IMR-90 (cell line): ENCODE measurements at regions not wholly inside any gene's neighbourhood (a gene's known extent, or its start where the extent isn't known, plus 50 kb on each side); places are given as distances from the start of the nearest gene placed in this dataset.

Experiments
- ATAC-seq: fragments of 200-7000 bp; cut with Tn5 transposase; 2 replicates; pipeline ENCODE4 v1.9.1; 2020; ENCODE audit warnings: low read depth, mild to moderate bottlenecking, moderate library complexity
- BruUV-seq: library from RNA; stranded (reverse); fragments of 400-500 nt; replicated peaks from 2 replicates; lab custom pipeline; 2021; lab: Mats Ljungman, UMichigan
- CTCF ChIA-PET: fragments of 300-600 bp; formaldehyde crosslinking; extraction: SDS; loops from one replicate; lab custom pipeline; 2021; ENCODE audit warnings: antibody characterized with exemption; lab: Yijun Ruan, JAX
- POLR2A ChIA-PET: fragments of 300-600 bp; sonication (Branson Sonifier 250); formaldehyde crosslinking; loops from one replicate; lab custom pipeline; 2022; ENCODE audit warnings: antibody characterized with exemption; ENCODE audit not compliant: unreplicated experiment; lab: Charles Lee
- DNase-seq: peaks from one replicate; pipeline ENCODE4 v3.0.0; 2013
- H2AFZ ChIP-seq: replicated peaks from 2 replicates; pipeline ENCODE3; 2013; ENCODE audit warnings: low read length, mild to moderate bottlenecking; ENCODE audit not compliant: poor library complexity
- H2AK5ac ChIP-seq: 2 replicates; pipeline ENCODE4 v1.6.1; 2013; ENCODE audit warnings: low read depth, low read length, inconsistent platforms
- H2AK9ac ChIP-seq: replicated peaks from 2 replicates; pipeline ENCODE3; 2013; ENCODE audit warnings: mild to moderate bottlenecking, low read depth, low read length, moderate library complexity; ENCODE audit not compliant: poor library complexity
- H2BK120ac ChIP-seq: 2 replicates; pipeline ENCODE4 v1.6.1; 2013; ENCODE audit warnings: low read depth, low read length, inconsistent platforms
- H2BK15ac ChIP-seq: 3 replicates; pipeline ENCODE4 v1.6.1; 2013; ENCODE audit warnings: low read depth, low read length, inconsistent platforms
- H2BK20ac ChIP-seq: 2 replicates; pipeline ENCODE4 v1.6.1; 2013; ENCODE audit warnings: low read depth, mild to moderate bottlenecking, inconsistent platforms, low read length, moderate library complexity
- H2BK5ac ChIP-seq: 2 replicates; pipeline ENCODE4 v1.6.1; 2013; ENCODE audit warnings: mild to moderate bottlenecking, low read depth, low read length, inconsistent platforms; ENCODE audit not compliant: poor library complexity, severe bottlenecking
- H3K14ac ChIP-seq: replicated peaks from 2 replicates; pipeline ENCODE4 v1.6.1; 2013; ENCODE audit warnings: low read depth, low read length, inconsistent platforms
- H3K18ac ChIP-seq: 2 replicates; pipeline ENCODE4 v1.6.1; 2013; ENCODE audit warnings: low read depth, low read length, control low read depth
- H3K23ac ChIP-seq: 2 replicates; pipeline ENCODE4 v1.6.1; 2013; ENCODE audit warnings: low read depth, low read length, inconsistent platforms
- H3K27ac ChIP-seq: 2 replicates; pipeline ENCODE4 v1.5.1; 2013; ENCODE audit warnings: mild to moderate bottlenecking, control low read depth, low read length; ENCODE audit not compliant: insufficient read depth
- H3K27me3 ChIP-seq: 2 replicates; pipeline ENCODE4 v1.6.1; 2013; ENCODE audit warnings: low read length; ENCODE audit not compliant: control insufficient read depth, insufficient read depth
- H3K36me3 ChIP-seq: 2 replicates; pipeline ENCODE4 v1.6.1; 2013; ENCODE audit warnings: low read length, mixed read lengths; ENCODE audit not compliant: control insufficient read depth, insufficient read depth
- H3K4ac ChIP-seq: 2 replicates; pipeline ENCODE4 v1.6.1; 2013; ENCODE audit warnings: low read depth, low read length, inconsistent platforms
- H3K4me1 ChIP-seq: 2 replicates; pipeline ENCODE4 v1.6.1; 2013; ENCODE audit warnings: low read length, mixed read lengths; ENCODE audit not compliant: control insufficient read depth, insufficient read depth
- H3K4me2 ChIP-seq: 2 replicates; pipeline ENCODE4 v1.6.1; 2013; ENCODE audit warnings: low read depth, mild to moderate bottlenecking, control low read depth, low read length, moderate library complexity
- H3K4me3 ChIP-seq: 2 replicates; pipeline ENCODE4 v1.5.1; 2013; ENCODE audit warnings: low read depth, mild to moderate bottlenecking, control low read depth, low read length, moderate library complexity; ENCODE audit not compliant: insufficient read depth
- H3K56ac ChIP-seq: 2 replicates; pipeline ENCODE4 v1.6.1; 2013; ENCODE audit warnings: low read length, inconsistent platforms; ENCODE audit not compliant: insufficient read depth; ENCODE audit errors: extremely low read depth
- H3K79me1 ChIP-seq, 2 experiments: 2 replicates each; pipeline ENCODE4 v1.6.1; 2013; ENCODE audit warnings: low read length in 2 of 2, inconsistent platforms in 1 of 2, low read depth in 1 of 2
- H3K9ac ChIP-seq: 2 replicates; pipeline ENCODE4 v1.6.1; 2013; ENCODE audit warnings: low read depth, low read length, control low read depth
- H3K9me1 ChIP-seq: 2 replicates; pipeline ENCODE4 v1.6.1; 2013; ENCODE audit warnings: low read length, inconsistent platforms; ENCODE audit not compliant: insufficient read depth
- H3K9me3 ChIP-seq: 2 replicates; pipeline ENCODE4 v1.6.1; 2013; ENCODE audit warnings: low read length; ENCODE audit not compliant: control insufficient read depth, insufficient read depth
- H4K20me1 ChIP-seq: 2 replicates; pipeline ENCODE4 v1.6.1; 2013; ENCODE audit warnings: low read length, inconsistent platforms; ENCODE audit not compliant: insufficient read depth
- H4K5ac ChIP-seq: 2 replicates; pipeline ENCODE4 v1.6.1; 2013; ENCODE audit warnings: mild to moderate bottlenecking, low read depth, low read length, control low read depth
- H4K8ac ChIP-seq, 2 experiments: 2 replicates each; pipeline ENCODE4 v1.6.1; 2013; ENCODE audit warnings: low read depth in 2 of 2, low read length in 2 of 2, control low read depth in 1 of 2, inconsistent platforms in 1 of 2
- H4K91ac ChIP-seq: 2 replicates; pipeline ENCODE4 v1.6.1; 2013; ENCODE audit warnings: low read depth, low read length, inconsistent platforms; ENCODE audit not compliant: insufficient read depth
- BHLHE40 ChIP-seq: fragments of 150-350 bp; IDR thresholded peaks from 2 replicates; pipeline ENCODE4 v1.6.1; 2016; ENCODE audit warnings: mild to moderate bottlenecking, low read depth, low read length
- CEBPB ChIP-seq: IDR thresholded peaks from 2 replicates; pipeline ENCODE4 v1.6.1; 2012; ENCODE audit warnings: low read depth, low read length, improper control_type of control experiment
- CHD1 ChIP-seq: IDR thresholded peaks from 2 replicates; pipeline ENCODE4 v1.6.1; 2012; ENCODE audit warnings: low read depth, low read length, improper control_type of control experiment
- MAFK ChIP-seq: IDR thresholded peaks from 2 replicates; pipeline ENCODE4 v1.6.1; 2012; ENCODE audit warnings: low read depth, low read length, improper control_type of control experiment
- MAZ ChIP-seq: IDR thresholded peaks from 2 replicates; pipeline ENCODE4 v1.6.1; 2012; ENCODE audit warnings: low read depth, mild to moderate bottlenecking, low read length, improper control_type of control experiment, moderate library complexity, borderline replicate concordance
- MXI1 ChIP-seq: IDR thresholded peaks from 2 replicates; pipeline ENCODE4 v1.6.1; 2012; ENCODE audit warnings: low read depth, mild to moderate bottlenecking, low read length, moderate library complexity, borderline replicate concordance
- NFE2L2 ChIP-seq: fragments of 150-350 bp; IDR thresholded peaks from 2 replicates; pipeline ENCODE4 v1.6.1; 2016; ENCODE audit warnings: low read depth, mild to moderate bottlenecking, low read length
- POLR2A ChIP-seq: IDR thresholded peaks from 2 replicates; pipeline ENCODE4 v1.6.1; 2012; ENCODE audit warnings: mild to moderate bottlenecking, low read depth, low read length
- RCOR1 ChIP-seq: IDR thresholded peaks from 2 replicates; pipeline ENCODE4 v1.6.1; 2012; ENCODE audit warnings: mild to moderate bottlenecking, low read length, improper control_type of control experiment; ENCODE audit not compliant: insufficient replicate concordance
- RFX5 ChIP-seq: IDR thresholded peaks from 2 replicates; pipeline ENCODE4 v1.8.0; 2012; ENCODE audit warnings: low read depth, mild to moderate bottlenecking, low read length, moderate library complexity
- SMC3 ChIP-seq: fragments of 150-350 bp; IDR thresholded peaks from 2 replicates; pipeline ENCODE4 v1.6.1; 2016; ENCODE audit warnings: low read depth, mild to moderate bottlenecking, antibody characterized with exemption, low read length, moderate library complexity
- WGBS, 2 experiments: methylation state at CpG; one replicate each; pipeline versions ENCODE4 v1.1.5 to v1.1.7; 2013; ENCODE audit warnings: missing lambda C conversion rate in 2 of 2; ENCODE audit not compliant: insufficient read length in 1 of 2; ENCODE audit errors: extremely low coverage in 2 of 2; 5-methylcytosine and 5-hydroxymethylcytosine counted together
- dilution Hi-C: fragments of 300-500 bp; cut with HindIII; formaldehyde crosslinking; loops from one replicate; pipeline ENCODE4 v1.14.3; 2018; ENCODE audit warnings: low sequenced_read_pairs; ENCODE audit not compliant: unreplicated experiment
- in situ Hi-C: fragments of 300-500 bp; cut with MboI; formaldehyde crosslinking; loops from 3 replicates; pipeline ENCODE4 v1.14.3; 2019; ENCODE audit warnings: low sequenced_read_pairs, inconsistent platforms, mixed read lengths
- intact Hi-C: fragments of 100-400 bp; cut with micrococcal nuclease; formaldehyde crosslinking; loops from 2 replicates; pipeline ENCODE4 v1.10.0; 2022
- TF ChIP-seq, protein P1 (sequence below): fragments of 150-350 bp; IDR thresholded peaks from 2 replicates; pipeline ENCODE4 v1.6.1; 2016; ENCODE audit warnings: low read depth, mild to moderate bottlenecking, low read length, moderate library complexity, borderline replicate concordance
- TF ChIP-seq, protein P2 (sequence below): conservative IDR thresholded peaks from 2 replicates; pipeline ENCODE4 v1.5.1; 2012; ENCODE audit warnings: mild to moderate bottlenecking, low read depth, low read length, improper control_type of control experiment
- TF ChIP-seq, protein P3 (sequence below): fragments of 150-350 bp; IDR thresholded peaks from 2 replicates; pipeline ENCODE4 v1.6.1; 2017; ENCODE audit warnings: mild to moderate bottlenecking, antibody characterized with exemption, low read length, low read depth

DNA sequence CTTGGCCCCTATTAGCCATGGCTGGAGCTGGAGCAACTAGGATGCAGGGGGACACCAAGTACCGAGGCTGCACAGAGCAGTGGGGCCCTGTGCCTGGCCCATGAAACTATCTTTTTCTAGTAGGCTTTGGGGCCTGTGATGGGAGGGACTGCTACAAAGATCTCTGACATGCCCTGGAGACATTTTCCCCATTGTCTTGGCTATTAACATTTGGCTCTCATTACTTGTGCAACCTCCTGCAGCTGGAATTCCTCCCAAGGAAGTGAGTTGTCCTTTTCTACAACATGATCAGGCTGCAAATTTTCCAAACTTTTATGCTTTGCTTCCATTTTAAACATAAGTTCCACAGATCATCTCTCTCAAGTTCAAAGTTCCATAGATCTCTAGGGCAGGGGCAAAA is 174.7 kb upstream of the ANKFN1 start:
- TF ChIP-seq MAFK (no peak), BHLHE40 (no peak), CHD1 (no peak), MAZ (no peak), CEBPB (no peak), POLR2A (no peak), MXI1 (no peak), RFX5 (no peak), SMC3 (no peak), NFE2L2 (no peak), RCOR1 (no peak)
- TF ChIP-seq, protein P1, sequence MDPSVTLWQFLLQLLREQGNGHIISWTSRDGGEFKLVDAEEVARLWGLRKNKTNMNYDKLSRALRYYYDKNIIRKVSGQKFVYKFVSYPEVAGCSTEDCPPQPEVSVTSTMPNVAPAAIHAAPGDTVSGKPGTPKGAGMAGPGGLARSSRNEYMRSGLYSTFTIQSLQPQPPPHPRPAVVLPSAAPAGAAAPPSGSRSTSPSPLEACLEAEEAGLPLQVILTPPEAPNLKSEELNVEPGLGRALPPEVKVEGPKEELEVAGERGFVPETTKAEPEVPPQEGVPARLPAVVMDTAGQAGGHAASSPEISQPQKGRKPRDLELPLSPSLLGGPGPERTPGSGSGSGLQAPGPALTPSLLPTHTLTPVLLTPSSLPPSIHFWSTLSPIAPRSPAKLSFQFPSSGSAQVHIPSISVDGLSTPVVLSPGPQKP = no peak
- TF ChIP-seq, protein P2, sequence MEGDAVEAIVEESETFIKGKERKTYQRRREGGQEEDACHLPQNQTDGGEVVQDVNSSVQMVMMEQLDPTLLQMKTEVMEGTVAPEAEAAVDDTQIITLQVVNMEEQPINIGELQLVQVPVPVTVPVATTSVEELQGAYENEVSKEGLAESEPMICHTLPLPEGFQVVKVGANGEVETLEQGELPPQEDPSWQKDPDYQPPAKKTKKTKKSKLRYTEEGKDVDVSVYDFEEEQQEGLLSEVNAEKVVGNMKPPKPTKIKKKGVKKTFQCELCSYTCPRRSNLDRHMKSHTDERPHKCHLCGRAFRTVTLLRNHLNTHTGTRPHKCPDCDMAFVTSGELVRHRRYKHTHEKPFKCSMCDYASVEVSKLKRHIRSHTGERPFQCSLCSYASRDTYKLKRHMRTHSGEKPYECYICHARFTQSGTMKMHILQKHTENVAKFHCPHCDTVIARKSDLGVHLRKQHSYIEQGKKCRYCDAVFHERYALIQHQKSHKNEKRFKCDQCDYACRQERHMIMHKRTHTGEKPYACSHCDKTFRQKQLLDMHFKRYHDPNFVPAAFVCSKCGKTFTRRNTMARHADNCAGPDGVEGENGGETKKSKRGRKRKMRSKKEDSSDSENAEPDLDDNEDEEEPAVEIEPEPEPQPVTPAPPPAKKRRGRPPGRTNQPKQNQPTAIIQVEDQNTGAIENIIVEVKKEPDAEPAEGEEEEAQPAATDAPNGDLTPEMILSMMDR = no peak
- TF ChIP-seq, protein P3, sequence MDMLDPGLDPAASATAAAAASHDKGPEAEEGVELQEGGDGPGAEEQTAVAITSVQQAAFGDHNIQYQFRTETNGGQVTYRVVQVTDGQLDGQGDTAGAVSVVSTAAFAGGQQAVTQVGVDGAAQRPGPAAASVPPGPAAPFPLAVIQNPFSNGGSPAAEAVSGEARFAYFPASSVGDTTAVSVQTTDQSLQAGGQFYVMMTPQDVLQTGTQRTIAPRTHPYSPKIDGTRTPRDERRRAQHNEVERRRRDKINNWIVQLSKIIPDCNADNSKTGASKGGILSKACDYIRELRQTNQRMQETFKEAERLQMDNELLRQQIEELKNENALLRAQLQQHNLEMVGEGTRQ = no peak
- Histone ChIP-seq H3K4me2 (no peak overlapping the region), H3K23ac (no peak overlapping the region), H3K27ac (no peak overlapping the region), H3K27me3 (no peaks in the 10 kb centered on the region), H3K79me1 (no peaks in the 10 kb centered on the region), H3K18ac (no peak overlapping the region), H4K91ac (no peak overlapping the region), H3K56ac (no peak overlapping the region), H3K4me3 (no peak overlapping the region), H3K4me1 (no peaks in the 10 kb centered on the region), H3K9me3 (no peaks in the 10 kb centered on the region), H2BK120ac (no peak overlapping the region), H3K9ac (no peak overlapping the region), H3K9me1 (no peaks in the 10 kb centered on the region), H3K36me3 (no peaks in the 10 kb centered on the region), H4K8ac (no peak overlapping the region), H2AK5ac (no peak overlapping the region), H2BK5ac (no peak overlapping the region), H2AFZ (no peak overlapping the region), H2AK9ac (no peak overlapping the region), H4K5ac (no peak overlapping the region), H2BK15ac (no peak overlapping the region), H3K14ac (no peak overlapping the region), H4K20me1 (no peaks in the 10 kb centered on the region), H2BK20ac (no peak overlapping the region), H3K4ac (no peak overlapping the region)
- ChIA-PET CTCF (no interaction called here), POLR2A (no interaction called here)
- no TSS peak for BruUV-seq
- WGBS, 2 experiments = no CpG with 5 or more reads among the region's 1 CpG
- DNase-seq (no peak), ATAC-seq (no peak)
- intact Hi-C loops = no loop called here
- dilution Hi-C loops = no loop called here
- in situ Hi-C loops = no loop called here
